Umbilical cord (tissue), 1 donor: ENCODE measurements at regions not wholly inside any gene's neighbourhood (a gene's known extent, or its start where the extent isn't known, plus 50 kb on each side); places are given as distances from the start of the nearest gene placed in this dataset.

ENCODE experiments used
- DNase-seq: peaks from one replicate; pipeline ENCODE4 v3.0.0-alpha.2; 2015; ENCODE audit warnings: low spot score

- DNase-seq, result no peak
Observed at GRCh38 chr7:11895337-11895736, 63.3 kb upstream of the THSD7A start.

- DNase-seq, result peak; percentile 26
Observed at GRCh38 chr7:11896663-11897062, 64.7 kb upstream of the THSD7A start.

- DNase-seq, result no peak
Observed at GRCh38 chr7:11899247-11899646, 67.2 kb upstream of the THSD7A start.

- DNase-seq, result no peak
Observed at GRCh38 chr7:11910253-11910652, 78.3 kb upstream of the THSD7A start.

- no peak for DNase-seq
Observed at GRCh38 chr7:11911900-11912299, 79.9 kb upstream of the THSD7A start.

- no peak for DNase-seq
Observed at GRCh38 chr7:11914645-11915044, 82.6 kb upstream of the THSD7A start.

GRCh38 chr7:11923376-11923930 lies 91.5 kb upstream of the THSD7A start:
- no peak for DNase-seq

- DNase-seq, result no peak
Observed at GRCh38 chr7:11931307-11931706, 99.3 kb upstream of the THSD7A start.

GRCh38 chr7:11934796-11935195 lies 102.8 kb upstream of the THSD7A start:
- no peak for DNase-seq

GRCh38 chr7:11935905-11936304 lies 103.9 kb upstream of the THSD7A start:
- DNase-seq, result no peak

GRCh38 chr7:11946794-11947193 lies 114.8 kb upstream of the THSD7A start:
- no peak for DNase-seq

- no peak for DNase-seq
Observed at GRCh38 chr7:11950281-11950680, 118.3 kb upstream of the THSD7A start.

GRCh38 chr7:11950942-11951341 lies 118.9 kb upstream of the THSD7A start:
- DNase-seq, result no peak

GRCh38 chr7:11951909-11952308 lies 119.9 kb upstream of the THSD7A start:
- no peak for DNase-seq

- no peak for DNase-seq
Observed at GRCh38 chr7:11952972-11953371, 121.0 kb upstream of the THSD7A start.

GRCh38 chr7:11956991-11957390 lies 125.0 kb upstream of the THSD7A start:
- no peak for DNase-seq

- no peak for DNase-seq
Observed at GRCh38 chr7:11957956-11958355, 126.0 kb upstream of the THSD7A start.

GRCh38 chr7:11959121-11959520 lies 127.1 kb upstream of the THSD7A start:
- no peak for DNase-seq

GRCh38 chr7:11960621-11961020 lies 128.6 kb upstream of the THSD7A start:
- DNase-seq, result no peak

GRCh38 chr7:11969643-11970042 lies 137.6 kb upstream of the THSD7A start:
- no peak for DNase-seq

- DNase-seq, result no peak
Observed at GRCh38 chr7:11970132-11970531, 138.1 kb upstream of the THSD7A start.

- no peak for DNase-seq
Observed at GRCh38 chr7:11985376-11985775, 153.4 kb upstream of the THSD7A start.

- DNase-seq, result no peak
Observed at GRCh38 chr7:11985971-11986370, 154.0 kb upstream of the THSD7A start.

GRCh38 chr7:11988186-11988585 lies 156.2 kb upstream of the THSD7A start:
- no peak for DNase-seq
